SU-DHL-6 (cell line): ENCODE measurements at regions not wholly inside any gene's neighbourhood (a gene's known extent, or its start where the extent isn't known, plus 50 kb on each side); places are given as distances from the start of the nearest gene placed in this dataset.

Source experiments
- H2AFZ ChIP-seq: fragments of 200-600 bp; sonication (generic); 2 replicates; pipeline ENCODE4 v1.6.1; 2014; ENCODE audit warnings: low read depth, mild to moderate bottlenecking, moderate library complexity, mixed read lengths, antibody characterized with exemption, low read length; ENCODE audit not compliant: severe bottlenecking
- H3F3A ChIP-seq: fragments of 200-600 bp; shearing (Covaris generic); 2 replicates; pipeline ENCODE4 v1.6.0; 2016; ENCODE audit warnings: antibody characterized with exemption, mild to moderate bottlenecking; ENCODE audit not compliant: insufficient read depth
- H3K27ac ChIP-seq: fragments of 200-600 bp; sonication (generic); 2 replicates; pipeline ENCODE4 v1.5.1; 2016; ENCODE audit warnings: low read depth, mild to moderate bottlenecking, low read length, moderate library complexity, mixed read lengths
- H3K27me3 ChIP-seq: fragments of 200-600 bp; sonication (generic), shearing (Covaris generic); 2 replicates; pipeline ENCODE4 v1.6.0; 2014; ENCODE audit warnings: mild to moderate bottlenecking, low read length
- H3K36me3 ChIP-seq: fragments of 200-600 bp; sonication (generic); 2 replicates; pipeline ENCODE4 v1.6.1; 2014; ENCODE audit warnings: mild to moderate bottlenecking, low read length, mixed read lengths
- H3K4me2 ChIP-seq: fragments of 300-600, 200-600 bp; shearing (Covaris generic), sonication (generic); 2 replicates; pipeline ENCODE4 v1.6.0; 2014; ENCODE audit warnings: low read length, low read depth, mild to moderate bottlenecking; ENCODE audit not compliant: poor library complexity, severe bottlenecking
- H3K4me3 ChIP-seq: fragments of 200-600 bp; sonication (generic); 2 replicates; pipeline ENCODE4 v1.5.1; 2014; ENCODE audit warnings: antibody characterized with exemption, low read length, mild to moderate bottlenecking, mixed read lengths; ENCODE audit not compliant: insufficient read depth, poor library complexity, severe bottlenecking
- H3K79me2 ChIP-seq: fragments of 200-600 bp; sonication (generic); 2 replicates; pipeline ENCODE4 v1.6.1; 2014; ENCODE audit warnings: mild to moderate bottlenecking, low read length, moderate library complexity; ENCODE audit not compliant: insufficient read depth
- H3K9ac ChIP-seq: fragments of 200-600 bp; sonication (generic); 2 replicates; pipeline ENCODE4 v1.7.0; 2014; ENCODE audit warnings: mild to moderate bottlenecking, low read length
- H3K9me2 ChIP-seq: fragments of 200-600 bp; sonication (generic); replicated peaks from 2 replicates; pipeline ENCODE4 v1.6.1; 2014; ENCODE audit warnings: low read length; ENCODE audit not compliant: insufficient read depth
- H3K9me3 ChIP-seq: fragments of 200-600 bp; sonication (generic); 2 replicates; pipeline ENCODE4 v1.6.1; 2014; ENCODE audit warnings: low read length, mixed read lengths; ENCODE audit not compliant: insufficient read depth
- H4K20me1 ChIP-seq: fragments of 200-600 bp; sonication (generic); 2 replicates; pipeline ENCODE4 v1.6.1; 2014; ENCODE audit warnings: low read depth, mild to moderate bottlenecking, antibody characterized with exemption, low read length, moderate library complexity, mixed read lengths
- CTCF ChIP-seq: fragments of 200-600 bp; sonication (generic); IDR thresholded peaks from one replicate; pipeline ENCODE4 v1.5.1; 2017; ENCODE audit warnings: antibody characterized with exemption, mild to moderate bottlenecking, low read length, moderate library complexity; ENCODE audit not compliant: insufficient read depth, poor library complexity, severe bottlenecking
- EZH2phosphoT487 ChIP-seq: fragments of 200-600 bp; sonication (generic), shearing (Covaris generic); conservative IDR thresholded peaks from 2 replicates; pipeline ENCODE4 v1.6.1; 2018; ENCODE audit warnings: mild to moderate bottlenecking, antibody characterized with exemption, low read length, moderate library complexity, mixed read lengths

GRCh38 chr12:124147575-124147974, 147.3 kb upstream of the RFLNA start:
- H2AFZ ChIP-seq, result no peak overlapping the region

GRCh38 chr12:124148481-124149273, 146.2 kb upstream of the RFLNA start:
- Histone ChIP-seq H3K9me3 (no peaks in the 10 kb centered on the region), H3K79me2 (no peaks in the 10 kb centered on the region), H3K4me2 (no peak overlapping the region), H3K9me2 (no peaks in the 10 kb centered on the region), H2AFZ (no peak overlapping the region), H3K27me3 (no peaks in the 10 kb centered on the region), H3K36me3 (no peaks in the 10 kb centered on the region), H4K20me1 (no peaks in the 10 kb centered on the region), H3F3A (no peaks in the 10 kb centered on the region), H3K27ac (no peak overlapping the region), H3K4me3 (no peak overlapping the region), H3K9ac (no peak overlapping the region)
- TF ChIP-seq EZH2phosphoT487, result no peak
- TF ChIP-seq CTCF, result no peak

More at GRCh38 chr12:124147575-124147974, 147.3 kb upstream of the RFLNA start:
- Histone ChIP-seq H4K20me1 (no peaks in the 10 kb centered on the region), H3K9me3 (no peaks in the 10 kb centered on the region), H3K79me2 (no peaks in the 10 kb centered on the region), H3K36me3 (no peaks in the 10 kb centered on the region), H3K4me3 (no peak overlapping the region), H3K27me3 (peaks cover 3% of the 10 kb centered on the region; the same call in 1 of the 2 replicates), H3F3A (no peaks in the 10 kb centered on the region), H3K9ac (no peak overlapping the region), H3K4me2 (no peak overlapping the region), H3K9me2 (no peaks in the 10 kb centered on the region), H3K27ac (no peak overlapping the region)
- TF ChIP-seq CTCF (no peak), EZH2phosphoT487 (no peak)

GRCh38 chr12:124149287-124149686, 145.6 kb upstream of the RFLNA start:
- Histone ChIP-seq H2AFZ (no peak overlapping the region), H3K79me2 (no peaks in the 10 kb centered on the region), H3K4me2 (no peak overlapping the region), H3K9me3 (no peaks in the 10 kb centered on the region), H3K36me3 (no peaks in the 10 kb centered on the region), H3K27ac (no peak overlapping the region), H3K9ac (no peak overlapping the region), H4K20me1 (no peaks in the 10 kb centered on the region), H3K9me2 (no peaks in the 10 kb centered on the region), H3K4me3 (no peak overlapping the region), H3F3A (no peaks in the 10 kb centered on the region), H3K27me3 (no peaks in the 10 kb centered on the region)
- TF ChIP-seq CTCF, result no peak
- TF ChIP-seq EZH2phosphoT487, result no peak
